ENCODE measurements at regions not wholly inside any gene's neighbourhood (a gene's known extent, or its start where the extent isn't known, plus 50 kb on each side); places are given as distances from the start of the nearest gene placed in this dataset.

GRCh38 chr5:105993027-105993426 lies 1677.7 kb downstream of the EFNA5 start:
- TF ChIP-seq CTCF (optimal IDR thresholded peaks at IDR 0.05 in 1 of 3, IDR thresholded peaks at IDR 0.05 in 1 of 3, conservative IDR thresholded peaks at IDR 0.05 in 1 of 3; ENCODE audit: extremely low read depth in 1 of 3, insufficient read depth in 2 of 3, low read length in 3 of 3) (no peak), EZH2 (IDR thresholded peaks at IDR 0.05; ENCODE audit: low read length) (no peak)

GRCh38 chr5:105982526-105982925 lies 1688.2 kb downstream of the EFNA5 start:
- Histone ChIP-seq H3K4me1 (ENCODE audit: control insufficient read depth, extremely low read depth, insufficient read depth, low read length) (no peaks in the 10 kb centered on the region), H4K20me1 (ENCODE audit: control insufficient read depth, extremely low read depth, insufficient read depth, low read length) (no peaks in the 10 kb centered on the region), H3K9me3 (ENCODE audit: control insufficient read depth, low read depth, low read length) (no peaks in the 10 kb centered on the region), H3K36me3 (ENCODE audit: control insufficient read depth in 2 of 2, extremely low read depth in 1 of 2, insufficient read depth in 2 of 2, low read length in 2 of 2) (no peaks in the 10 kb centered on the region), H2AFZ (ENCODE audit: control insufficient read depth, low read length) (no peak overlapping the region), H3K27ac (ENCODE audit: control insufficient read depth, insufficient read depth, low read length) (no peak overlapping the region), H3K9ac (ENCODE audit: control insufficient read depth, extremely low read depth, insufficient read depth, low read length) (no peak overlapping the region), H3K27me3 (ENCODE audit: control insufficient read depth, extremely low read depth, insufficient read depth, low read length) (no peaks in the 10 kb centered on the region), H3K79me2 (ENCODE audit: control insufficient read depth, insufficient read depth, low read length) (no peaks in the 10 kb centered on the region), H3K9me1 (ENCODE audit: control insufficient read depth, extremely low read depth, insufficient read depth, low read length) (no peaks in the 10 kb centered on the region), H3K4me3 (ENCODE audit: control insufficient read depth in 2 of 3, extremely low read depth in 1 of 3, insufficient read depth in 2 of 3, low read depth in 1 of 3, low read length in 3 of 3) (no peak overlapping the region), H3K4me2 (ENCODE audit: control insufficient read depth, extremely low read depth, insufficient read depth, low read depth, low read length) (no peak overlapping the region)
- TF ChIP-seq CTCF (optimal IDR thresholded peaks at IDR 0.05 in 1 of 3, IDR thresholded peaks at IDR 0.05 in 1 of 3, conservative IDR thresholded peaks at IDR 0.05 in 1 of 3; ENCODE audit: extremely low read depth in 1 of 3, insufficient read depth in 2 of 3, low read length in 3 of 3), result no peak
- dilution Hi-C loops (cut with MboI; ENCODE audit: extremely low pct_ligation_motif_present, low sequenced_read_pairs), result no loop called here
- no peak for FAIRE-seq
- no peak for DNase-seq (ENCODE audit: low read depth, low spot score)

More at GRCh38 chr5:105993027-105993426, 1677.7 kb downstream of the EFNA5 start:
- Histone ChIP-seq H3K27ac (ENCODE audit: control insufficient read depth, insufficient read depth, low read length) (no peak overlapping the region), H3K4me2 (ENCODE audit: control insufficient read depth, extremely low read depth, insufficient read depth, low read depth, low read length) (no peak overlapping the region), H3K79me2 (ENCODE audit: control insufficient read depth, insufficient read depth, low read length) (no peaks in the 10 kb centered on the region), H2AFZ (ENCODE audit: control insufficient read depth, low read length) (no peak overlapping the region), H3K9me3 (ENCODE audit: control insufficient read depth, low read depth, low read length) (no peaks in the 10 kb centered on the region), H3K27me3 (ENCODE audit: control insufficient read depth, extremely low read depth, insufficient read depth, low read length) (no peaks in the 10 kb centered on the region), H3K4me1 (ENCODE audit: control insufficient read depth, extremely low read depth, insufficient read depth, low read length) (no peaks in the 10 kb centered on the region), H4K20me1 (ENCODE audit: control insufficient read depth, extremely low read depth, insufficient read depth, low read length) (no peaks in the 10 kb centered on the region), H3K4me3 (ENCODE audit: control insufficient read depth in 2 of 3, extremely low read depth in 1 of 3, insufficient read depth in 2 of 3, low read depth in 1 of 3, low read length in 3 of 3) (no peak overlapping the region), H3K36me3 (ENCODE audit: control insufficient read depth in 2 of 2, extremely low read depth in 1 of 2, insufficient read depth in 2 of 2, low read length in 2 of 2) (no peaks in the 10 kb centered on the region), H3K9me1 (ENCODE audit: control insufficient read depth, extremely low read depth, insufficient read depth, low read length) (no peaks in the 10 kb centered on the region), H3K9ac (ENCODE audit: control insufficient read depth, extremely low read depth, insufficient read depth, low read length) (no peak overlapping the region)
- FAIRE-seq (no peak), DNase-seq (ENCODE audit: low read depth, low spot score) (no peak)
- dilution Hi-C loops (cut with MboI; ENCODE audit: extremely low pct_ligation_motif_present, low sequenced_read_pairs), result no loop called here
